ENCODE measurements at regions not wholly inside any gene's neighbourhood (a gene's known extent, or its start where the extent isn't known, plus 50 kb on each side); places are given as distances from the start of the nearest gene placed in this dataset.

- no peak for DNase-seq
Observed at GRCh38 chr18:42409005-42409404, 454.0 kb downstream of the PIK3C3 start.

DNA sequence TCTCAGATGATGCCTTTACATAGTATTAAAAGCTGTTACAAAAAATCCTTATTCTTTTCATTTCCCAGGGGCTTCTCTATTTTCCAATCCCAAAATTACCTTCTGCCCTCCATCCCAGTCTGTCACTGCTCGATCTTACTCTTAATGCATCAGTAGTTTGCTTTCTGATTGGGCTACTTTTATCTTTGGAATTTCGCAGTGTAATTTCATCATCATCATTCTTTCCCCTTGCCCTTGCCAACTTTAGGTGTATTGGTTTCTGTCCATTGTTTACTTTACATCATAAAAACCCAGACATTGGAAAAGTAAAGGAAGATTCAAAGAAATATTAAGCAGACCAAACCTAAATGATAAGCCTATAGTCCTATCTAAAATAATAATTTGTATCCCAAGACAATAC is 457.2 kb downstream of the PIK3C3 start:
- no peak for DNase-seq

DNA sequence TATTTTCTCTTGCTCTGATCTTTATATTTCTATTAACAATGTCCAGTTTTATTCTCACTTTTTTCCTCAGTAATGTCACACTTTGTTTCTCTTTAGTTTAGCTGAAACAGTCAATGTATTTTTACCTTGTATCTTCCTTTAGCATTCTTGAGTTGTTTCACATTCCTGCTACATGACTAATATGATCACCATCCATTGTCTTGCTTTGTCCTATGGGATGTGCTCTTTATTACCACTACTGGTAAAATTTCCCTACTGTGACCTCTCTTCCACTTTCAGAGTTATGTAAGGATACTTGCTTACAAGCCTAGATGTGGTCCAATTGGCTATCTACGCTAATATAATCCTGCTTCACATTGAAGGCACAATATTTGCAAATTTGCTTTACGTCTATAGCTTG is 457.9 kb downstream of the PIK3C3 start:
- no peak for DNase-seq

- no peak for DNase-seq
Observed at GRCh38 chr18:42413870-42414269, 458.8 kb downstream of the PIK3C3 start.

GRCh38 chr18:42414756-42415454 is 459.9 kb downstream of the PIK3C3 start:
- DNase-seq: no peak

DNA sequence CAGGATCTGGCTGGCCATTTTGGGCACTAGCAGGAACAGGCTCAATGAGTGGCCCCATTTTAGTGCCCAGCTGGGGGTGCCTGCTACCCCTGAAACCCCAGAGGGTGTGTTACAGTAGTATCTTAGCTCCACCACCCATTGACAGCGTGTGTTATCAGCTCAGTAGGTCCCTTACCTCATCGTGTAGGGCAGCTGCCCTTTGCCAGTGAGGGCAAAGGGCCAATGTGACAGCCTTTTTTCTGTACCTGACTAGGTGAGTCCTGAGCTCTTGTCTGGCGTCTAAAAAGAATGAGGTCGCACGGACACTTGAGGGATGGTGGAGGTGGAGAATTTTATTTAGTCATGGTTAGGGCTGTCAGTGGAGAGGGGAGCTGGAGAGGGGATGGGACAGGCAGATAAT is 462.2 kb downstream of the PIK3C3 start:
- DNase-seq: no peak

DNA sequence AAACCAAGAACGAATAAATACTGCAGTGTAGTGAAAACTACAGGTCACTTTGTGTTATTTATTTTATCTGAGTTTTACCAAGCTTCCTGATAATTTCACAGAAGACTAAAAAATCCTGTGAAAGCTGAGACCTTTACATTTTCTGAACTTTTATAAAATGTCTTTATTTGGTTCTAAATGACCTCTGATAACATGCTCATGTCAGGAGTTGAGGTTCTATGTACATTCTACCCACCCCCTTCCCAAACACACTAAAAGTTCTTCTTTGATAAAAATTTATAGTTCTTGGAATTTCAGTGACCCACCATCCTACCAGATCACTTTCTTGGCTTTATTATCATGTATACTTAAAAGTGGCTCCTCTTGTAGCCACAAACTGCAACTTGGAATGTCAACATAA is 463.1 kb downstream of the PIK3C3 start:
- DNase-seq: no peak

DNA sequence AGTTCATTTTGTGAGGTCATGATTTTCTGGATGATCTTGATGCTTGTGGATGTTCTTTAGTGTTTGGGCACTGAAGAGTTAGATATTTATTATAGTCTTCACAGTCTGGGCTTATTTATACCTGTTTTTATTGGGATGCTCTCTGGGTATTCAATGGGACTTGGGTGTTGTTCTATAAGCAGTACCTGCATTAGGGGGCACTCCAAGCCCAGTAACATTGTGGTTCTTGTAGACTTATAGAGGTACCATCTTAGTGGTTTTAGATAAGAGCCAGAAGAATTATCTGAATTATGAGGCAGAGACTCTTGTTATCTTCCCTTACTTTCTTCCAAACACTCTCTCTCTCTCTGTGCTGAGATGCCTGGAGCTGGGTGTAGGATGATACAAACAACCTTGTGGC is 470.0 kb downstream of the PIK3C3 start:
- no peak for DNase-seq

GRCh38 chr18:42426496-42427015 is 471.5 kb downstream of the PIK3C3 start:
- DNase-seq: no peak

GRCh38 chr18:42429196-42429595 is 474.2 kb downstream of the PIK3C3 start:
- no peak for DNase-seq

DNA sequence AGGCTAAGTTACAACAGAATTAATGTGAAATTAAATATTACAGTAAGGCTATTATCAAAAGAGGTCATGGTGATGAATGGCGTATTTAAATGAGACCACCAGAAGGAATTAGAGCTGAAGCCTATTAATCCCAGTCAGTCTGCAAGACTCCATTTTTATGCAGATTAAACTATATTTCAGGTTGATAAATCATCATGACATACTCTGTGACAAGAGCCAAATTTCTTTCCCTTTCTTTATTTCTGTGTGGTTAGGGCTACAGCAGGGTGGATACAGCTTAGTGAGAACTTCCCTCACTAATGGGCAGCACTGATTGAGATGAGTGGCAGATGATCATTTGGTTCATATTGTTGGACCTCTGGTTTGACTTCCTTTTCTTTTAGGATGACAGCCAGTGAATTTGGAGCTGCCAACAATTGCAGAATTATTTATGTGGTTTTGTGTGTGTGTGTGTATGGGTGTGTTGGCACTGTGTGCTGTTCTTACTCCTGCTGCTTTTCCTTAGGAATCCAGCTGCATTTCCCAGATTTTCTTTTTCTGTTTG is 481.3 kb downstream of the PIK3C3 start:
- no peak for DNase-seq

- DNase-seq: no peak
Observed at GRCh38 chr18:42437001-42437400, 482.0 kb downstream of the PIK3C3 start.

- no peak for DNase-seq
Observed at GRCh38 chr18:42437646-42438045, 482.6 kb downstream of the PIK3C3 start.

DNA sequence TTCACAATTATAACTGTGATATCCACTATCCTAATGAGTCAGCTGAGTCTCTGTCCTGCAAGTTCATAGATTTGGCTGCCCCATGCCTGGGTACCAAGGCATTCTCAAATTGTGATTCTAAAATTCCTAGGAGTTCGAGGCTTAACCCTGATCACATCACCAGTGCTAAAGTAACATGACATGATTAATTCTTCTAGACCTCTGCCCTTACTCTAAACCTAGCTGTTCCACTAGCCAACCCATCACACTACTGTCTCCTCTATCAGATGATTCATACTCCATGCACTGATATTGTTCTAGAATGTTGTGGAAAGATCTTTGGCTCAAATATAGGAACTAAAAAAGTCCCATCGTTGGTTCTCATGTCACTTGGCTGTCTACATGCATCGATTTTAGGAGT is 487.6 kb downstream of the PIK3C3 start:
- DNase-seq: no peak

DNA sequence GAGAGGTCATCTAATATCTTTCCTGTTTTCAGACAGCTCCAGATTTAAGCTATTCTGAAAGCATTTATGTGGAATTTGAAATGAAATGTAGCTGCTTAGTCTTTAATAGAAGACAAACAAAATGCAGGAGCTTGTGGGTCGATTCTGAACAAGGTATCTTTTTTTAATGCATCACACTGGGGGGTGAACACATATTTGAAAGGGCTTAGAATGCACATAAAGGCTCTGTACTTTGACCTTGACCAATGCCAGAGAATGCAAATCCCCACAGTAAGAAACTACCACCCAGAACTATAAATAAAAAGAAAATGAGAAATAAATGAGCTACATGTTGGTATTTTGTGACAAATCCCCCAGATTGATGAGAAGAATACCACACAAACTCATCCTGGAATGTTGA is 489.3 kb downstream of the PIK3C3 start:
- no peak for DNase-seq

GRCh38 chr18:42445359-42445758 is 490.3 kb downstream of the PIK3C3 start:
- DNase-seq: no peak

DNA sequence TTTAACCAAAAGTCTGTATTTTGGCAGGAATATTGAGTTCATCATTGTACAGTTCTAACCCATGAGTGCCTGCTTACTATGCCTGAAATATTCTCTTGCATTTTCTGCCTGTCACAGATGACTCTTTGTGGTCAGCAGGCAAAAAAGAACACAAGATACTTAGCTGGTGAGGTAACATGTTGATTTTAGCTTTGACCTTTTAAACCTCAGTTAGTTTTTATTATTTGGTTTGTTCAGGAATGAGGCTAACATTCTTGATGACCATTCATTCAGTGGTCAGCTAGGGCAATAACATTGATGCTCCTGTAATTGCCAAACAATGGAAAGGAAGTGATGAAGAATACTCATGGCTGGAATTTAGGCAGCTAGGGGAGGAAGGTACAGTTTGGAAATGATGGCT is 491.2 kb downstream of the PIK3C3 start:
- no peak for DNase-seq

- no peak for DNase-seq
Observed at GRCh38 chr18:42447688-42448087, 492.7 kb downstream of the PIK3C3 start.

DNA sequence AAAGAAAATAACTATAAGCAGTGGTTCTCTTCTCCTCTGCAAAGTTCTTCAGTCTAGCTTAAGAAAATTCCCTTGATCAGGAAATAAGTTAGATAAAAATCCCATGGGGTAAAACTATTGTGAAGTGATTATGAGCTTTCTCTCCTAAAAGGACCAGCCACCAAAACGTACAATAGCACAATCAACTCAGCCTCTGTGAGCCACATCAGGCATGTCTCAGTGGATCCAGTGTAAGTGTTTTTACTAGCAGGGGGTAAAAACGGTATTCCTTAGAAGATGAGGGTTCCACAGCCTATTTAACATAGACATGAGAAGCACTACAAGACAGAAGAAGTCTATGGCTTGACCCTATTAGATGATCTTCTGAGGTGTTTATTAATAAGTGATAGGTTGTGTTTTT is 503.2 kb downstream of the PIK3C3 start:
- DNase-seq: no peak

- no peak for DNase-seq
Observed at GRCh38 chr18:42459873-42460272, 504.8 kb downstream of the PIK3C3 start.

DNA sequence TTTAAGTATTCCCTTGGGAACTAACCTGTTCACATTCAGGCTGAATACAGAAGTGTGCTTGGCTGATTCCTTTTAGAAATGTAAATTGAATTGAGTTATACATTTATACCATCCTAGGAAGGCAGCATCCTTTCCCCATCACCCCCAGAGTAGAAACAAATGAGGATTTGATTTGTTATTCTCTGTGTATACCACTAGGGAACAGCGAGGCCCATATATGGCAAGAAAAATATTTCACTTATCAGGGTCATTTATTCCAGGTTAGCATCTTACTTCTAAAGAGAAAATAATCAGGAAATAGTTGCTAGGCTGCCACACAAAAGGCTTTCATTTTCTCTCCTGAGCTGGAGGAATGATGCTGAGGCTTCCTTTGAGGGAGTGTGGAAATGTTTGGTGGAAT is 516.9 kb downstream of the PIK3C3 start:
- no peak for DNase-seq

GRCh38 chr18:42473611-42474010 is 518.6 kb downstream of the PIK3C3 start:
- no peak for DNase-seq

GRCh38 chr18:42474577-42474976 is 519.5 kb downstream of the PIK3C3 start:
- no peak for DNase-seq

- DNase-seq: no peak
Observed at GRCh38 chr18:42475157-42475556, 520.1 kb downstream of the PIK3C3 start.
